GM18502 (cell line): ENCODE measurements at regions not wholly inside any gene's neighbourhood (a gene's known extent, or its start where the extent isn't known, plus 50 kb on each side); places are given as distances from the start of the nearest gene placed in this dataset.

ENCODE experiments used
- ATAC-seq: cut with Tn5 transposase; IDR thresholded peaks from one replicate; pipeline ENCODE4 v1.9.1; 2021; ENCODE audit warnings: mild to moderate bottlenecking; ENCODE audit not compliant: unreplicated experiment, poor library complexity

DNA sequence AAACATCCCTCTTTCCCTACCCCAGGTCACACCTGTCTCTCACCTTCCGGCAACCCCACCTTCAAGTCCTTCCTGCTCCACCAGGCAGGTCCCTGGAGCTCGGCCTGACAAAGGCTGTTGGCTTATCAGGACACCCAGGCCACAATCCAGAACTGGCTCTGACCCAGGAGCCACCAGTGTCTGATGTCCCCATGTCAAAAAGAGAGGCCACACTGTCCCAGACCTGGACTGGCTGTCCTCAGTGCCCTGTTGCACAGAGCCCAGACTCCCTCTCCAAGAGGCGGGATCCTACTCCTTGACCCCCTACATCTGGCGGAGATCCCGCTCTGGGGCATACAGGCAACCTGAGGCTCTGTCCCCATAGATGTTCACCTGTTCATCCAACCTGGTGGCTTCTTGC, 116.0 kb downstream of the MN1 start:
- no peak for ATAC-seq

- no peak for ATAC-seq
These were observed 115.6 kb downstream of the MN1 start for GRCh38 chr22:27685970-27686369.

- no peak for ATAC-seq
These were observed 115.0 kb downstream of the MN1 start for GRCh38 chr22:27686534-27686933.

GRCh38 chr22:27687984-27688545, 113.5 kb downstream of the MN1 start:
- ATAC-seq: no peak

DNA sequence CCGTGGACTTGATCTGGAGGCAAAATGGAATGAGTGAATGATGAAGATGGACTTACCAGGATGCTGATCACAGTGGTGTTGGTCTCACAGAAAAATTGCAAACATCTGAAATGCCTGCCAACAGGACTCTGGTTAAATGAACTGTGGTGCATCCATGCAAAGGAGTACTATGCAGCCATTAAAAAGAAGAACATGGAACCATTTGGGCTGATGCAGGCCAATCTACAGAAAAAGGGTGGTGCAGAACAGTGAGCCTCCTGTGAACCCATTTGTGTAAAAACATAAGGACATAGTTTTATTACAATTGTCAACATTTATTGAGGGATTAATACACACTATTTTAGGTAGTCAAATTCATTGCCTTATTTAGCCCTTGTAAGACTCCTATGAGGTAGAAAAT, 111.9 kb downstream of the MN1 start:
- no peak for ATAC-seq

GRCh38 chr22:27690599-27690998, 111.0 kb downstream of the MN1 start:
- ATAC-seq: no peak

GRCh38 chr22:27692243-27692642, 109.3 kb downstream of the MN1 start:
- no peak for ATAC-seq

- no peak for ATAC-seq
These were observed 105.6 kb downstream of the MN1 start for GRCh38 chr22:27695925-27696324.

- ATAC-seq: no peak
These were observed 103.7 kb downstream of the MN1 start for GRCh38 chr22:27697888-27698287.
